ENCODE measurements at regions not wholly inside any gene's neighbourhood (a gene's known extent, or its start where the extent isn't known, plus 50 kb on each side); places are given as distances from the start of the nearest gene placed in this dataset.

- Histone ChIP-seq H3K4me2 (ENCODE audit: low read depth, low read length) (no peak overlapping the region), H3K9ac (ENCODE audit: insufficient read depth, low read depth, low read length) (no peak overlapping the region), H3K4me3 (replicated peaks in 1 of 3; ENCODE audit: insufficient read depth in 1 of 3, low read depth in 2 of 3, low read length in 3 of 3) (no peak overlapping the region), H3K27ac (ENCODE audit: extremely low read length, insufficient read depth, low read length) (no peak overlapping the region), H2AFZ (ENCODE audit: low read length) (no peak overlapping the region), H3K79me2 (ENCODE audit: insufficient read depth, low read length) (no peaks in the 10 kb centered on the region), H3K27me3 (ENCODE audit: control insufficient read depth in 1 of 2, insufficient read depth in 2 of 2, low read length in 2 of 2) (no peaks in the 10 kb centered on the region), H3K4me1 (ENCODE audit: insufficient read depth, low read length) (no peaks in the 10 kb centered on the region), H3K9me3 (ENCODE audit: low read length) (peaks cover 90% of the 10 kb centered on the region), H4K20me1 (ENCODE audit: insufficient read depth, low read length) (no peaks in the 10 kb centered on the region), H3K36me3 (replicated peaks in 1 of 2; ENCODE audit: control insufficient read depth in 1 of 2, insufficient read depth in 2 of 2, low read length in 2 of 2) (no peaks in the 10 kb centered on the region)
- no TSS peak for BruUV-seq (replicated peaks)
- intact Hi-C loops (cut with micrococcal nuclease; ENCODE audit: unreplicated experiment): no loop called here
- ATAC-seq: no peak
- POLR2A ChIA-PET: no interaction called here
- DNase-seq (ENCODE audit: low spot score): no peak
- WGBS (ENCODE audit: low lambda C conversion rate): under 1% methylated on average over 3 of the region's 3 CpGs
- in situ Hi-C loops (cut with HindIII; ENCODE audit: extremely low pct_ligation_motif_present, low pct_unique_long_range_greater_than_20kb): no loop called here
- CTCF ChIA-PET (ENCODE audit: low intra/inter-chr PET ratio, low total read pairs): no interaction called here
- no peak for FAIRE-seq
- no peak for TF ChIP-seq ZSCAN12 (CRISPR knock-in tag; IDR thresholded peaks at IDR 0.05)
- no peak for TF ChIP-seq ATRX (CRISPR knock-in tag; IDR thresholded peaks at IDR 0.05; ENCODE audit: borderline replicate concordance)
- TF ChIP-seq ZIK1 (CRISPR knock-in tag; IDR thresholded peaks at IDR 0.05; ENCODE audit: borderline replicate concordance, low read depth): no peak
- TF ChIP-seq KAT7 (CRISPR knock-in tag; IDR thresholded peaks at IDR 0.05; ENCODE audit: borderline replicate concordance): no peak
- no peak for TF ChIP-seq ZNF770 (CRISPR knock-in tag; IDR thresholded peaks at IDR 0.05)
- TF ChIP-seq HMGA1 (CRISPR knock-in tag; conservative IDR thresholded peaks at IDR 0.05): no peak
- no peak for TF ChIP-seq KLF15 (CRISPR knock-in tag; IDR thresholded peaks at IDR 0.05; ENCODE audit: borderline replicate concordance)
- TF ChIP-seq HNRNPLL (IDR thresholded peaks at IDR 0.05; ENCODE audit: low read depth, low read length, poor library complexity, severe bottlenecking): no peak
- no peak for TF ChIP-seq ZNF276 (CRISPR knock-in tag; IDR thresholded peaks at IDR 0.05; ENCODE audit: low read depth)
- no peak for TF ChIP-seq GFI1 (CRISPR knock-in tag; IDR thresholded peaks at IDR 0.05; ENCODE audit: borderline replicate concordance)
- no peak for TF ChIP-seq ZNF281 (CRISPR knock-in tag; IDR thresholded peaks at IDR 0.05; ENCODE audit: borderline replicate concordance)
- TF ChIP-seq NFE2L2 (IDR thresholded peaks at IDR 0.05; ENCODE audit: low read length): no peak
- TF ChIP-seq WIZ (CRISPR knock-in tag; IDR thresholded peaks at IDR 0.05): no peak
- no peak for TF ChIP-seq HOXA3 (CRISPR knock-in tag; IDR thresholded peaks at IDR 0.05)
- TF ChIP-seq MTF2 (CRISPR knock-in tag; IDR thresholded peaks at IDR 0.05; ENCODE audit: borderline replicate concordance): no peak
Measured at GRCh38 chr2:6089474-6089873, 397.3 kb downstream of the SOX11 start.

All from HepG2 (cell line).